ENCODE measurements at regions not wholly inside any gene's neighbourhood (a gene's known extent, or its start where the extent isn't known, plus 50 kb on each side); places are given as distances from the start of the nearest gene placed in this dataset.

DNA sequence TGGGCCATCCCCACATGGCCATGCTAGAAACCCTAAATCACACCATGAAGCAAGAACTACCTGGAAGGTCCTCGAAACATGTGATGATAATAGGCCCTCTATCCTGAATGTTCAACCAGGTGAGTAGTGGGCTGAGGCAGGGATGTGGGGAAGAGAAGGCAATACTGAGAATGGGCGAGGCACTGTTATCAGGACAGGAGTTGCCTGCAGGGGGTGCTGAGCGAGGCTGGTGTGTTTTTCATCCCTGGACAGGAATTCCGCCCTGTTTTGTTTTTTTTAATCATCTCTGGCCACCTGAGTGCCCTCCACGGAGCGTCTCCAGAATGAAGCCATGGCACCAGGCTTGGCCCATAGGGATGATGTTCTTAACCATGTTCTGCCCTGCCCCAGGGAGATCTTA is 103.0 kb upstream of the SOX11 start:
- DNase-seq (ENCODE audit: low read depth) = no peak
- TF ChIP-seq, protein P1, sequence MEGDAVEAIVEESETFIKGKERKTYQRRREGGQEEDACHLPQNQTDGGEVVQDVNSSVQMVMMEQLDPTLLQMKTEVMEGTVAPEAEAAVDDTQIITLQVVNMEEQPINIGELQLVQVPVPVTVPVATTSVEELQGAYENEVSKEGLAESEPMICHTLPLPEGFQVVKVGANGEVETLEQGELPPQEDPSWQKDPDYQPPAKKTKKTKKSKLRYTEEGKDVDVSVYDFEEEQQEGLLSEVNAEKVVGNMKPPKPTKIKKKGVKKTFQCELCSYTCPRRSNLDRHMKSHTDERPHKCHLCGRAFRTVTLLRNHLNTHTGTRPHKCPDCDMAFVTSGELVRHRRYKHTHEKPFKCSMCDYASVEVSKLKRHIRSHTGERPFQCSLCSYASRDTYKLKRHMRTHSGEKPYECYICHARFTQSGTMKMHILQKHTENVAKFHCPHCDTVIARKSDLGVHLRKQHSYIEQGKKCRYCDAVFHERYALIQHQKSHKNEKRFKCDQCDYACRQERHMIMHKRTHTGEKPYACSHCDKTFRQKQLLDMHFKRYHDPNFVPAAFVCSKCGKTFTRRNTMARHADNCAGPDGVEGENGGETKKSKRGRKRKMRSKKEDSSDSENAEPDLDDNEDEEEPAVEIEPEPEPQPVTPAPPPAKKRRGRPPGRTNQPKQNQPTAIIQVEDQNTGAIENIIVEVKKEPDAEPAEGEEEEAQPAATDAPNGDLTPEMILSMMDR (IDR thresholded peaks at IDR 0.05; ENCODE audit: insufficient read depth, low read length, poor library complexity, severe bottlenecking) = no peak
- Histone ChIP-seq H3K4me3 (ENCODE audit: low read depth, low read length) (no peak overlapping the region), H3K27me3 (ENCODE audit: control insufficient read depth, insufficient read depth, low read length) (no peaks in the 10 kb centered on the region), H3K36me3 (ENCODE audit: control insufficient read depth, insufficient read depth, low read length) (no peaks in the 10 kb centered on the region)

GRCh38 chr2:5590886-5591285 is 101.3 kb upstream of the SOX11 start:
- H3K4me3 ChIP-seq (ENCODE audit: low read depth, low read length) = no peak overlapping the region
- DNase-seq (ENCODE audit: low read depth) = no peak
- H3K27me3 ChIP-seq (ENCODE audit: control insufficient read depth, insufficient read depth, low read length) = no peaks in the 10 kb centered on the region

GRCh38 chr2:5592916-5593315 is 99.3 kb upstream of the SOX11 start:
- Histone ChIP-seq H3K36me3 (ENCODE audit: control insufficient read depth, insufficient read depth, low read length) (no peaks in the 10 kb centered on the region), H3K27me3 (ENCODE audit: control insufficient read depth, insufficient read depth, low read length) (no peaks in the 10 kb centered on the region), H3K4me3 (ENCODE audit: low read depth, low read length) (no peak overlapping the region)
- TF ChIP-seq, protein P1 (IDR thresholded peaks at IDR 0.05; ENCODE audit: insufficient read depth, low read length, poor library complexity, severe bottlenecking) = no peak
- no peak for DNase-seq (ENCODE audit: low read depth)

More at GRCh38 chr2:5590886-5591285, 101.3 kb upstream of the SOX11 start:
- TF ChIP-seq, protein P1 (IDR thresholded peaks at IDR 0.05; ENCODE audit: insufficient read depth, low read length, poor library complexity, severe bottlenecking) = no peak
- H3K36me3 ChIP-seq (ENCODE audit: control insufficient read depth, insufficient read depth, low read length) = no peaks in the 10 kb centered on the region

- no peak for DNase-seq (ENCODE audit: low read depth)
- H3K4me3 ChIP-seq (ENCODE audit: low read depth, low read length) = no peak overlapping the region
- TF ChIP-seq, protein P1 (IDR thresholded peaks at IDR 0.05; ENCODE audit: insufficient read depth, low read length, poor library complexity, severe bottlenecking) = no peak
- no peaks in the 10 kb centered on the region for H3K27me3 ChIP-seq (ENCODE audit: control insufficient read depth, insufficient read depth, low read length)
- H3K36me3 ChIP-seq (ENCODE audit: control insufficient read depth, insufficient read depth, low read length) = no peaks in the 10 kb centered on the region
Observed at GRCh38 chr2:5594249-5594695, 97.9 kb upstream of the SOX11 start.

GRCh38 chr2:5596868-5597267 is 95.3 kb upstream of the SOX11 start:
- no peak for DNase-seq (ENCODE audit: low read depth)
- no peaks in the 10 kb centered on the region for H3K36me3 ChIP-seq (ENCODE audit: control insufficient read depth, insufficient read depth, low read length)
- TF ChIP-seq, protein P1 (IDR thresholded peaks at IDR 0.05; ENCODE audit: insufficient read depth, low read length, poor library complexity, severe bottlenecking) = no peak
- no peak overlapping the region for H3K4me3 ChIP-seq (ENCODE audit: low read depth, low read length)
- H3K27me3 ChIP-seq (ENCODE audit: control insufficient read depth, insufficient read depth, low read length) = no peaks in the 10 kb centered on the region

DNA sequence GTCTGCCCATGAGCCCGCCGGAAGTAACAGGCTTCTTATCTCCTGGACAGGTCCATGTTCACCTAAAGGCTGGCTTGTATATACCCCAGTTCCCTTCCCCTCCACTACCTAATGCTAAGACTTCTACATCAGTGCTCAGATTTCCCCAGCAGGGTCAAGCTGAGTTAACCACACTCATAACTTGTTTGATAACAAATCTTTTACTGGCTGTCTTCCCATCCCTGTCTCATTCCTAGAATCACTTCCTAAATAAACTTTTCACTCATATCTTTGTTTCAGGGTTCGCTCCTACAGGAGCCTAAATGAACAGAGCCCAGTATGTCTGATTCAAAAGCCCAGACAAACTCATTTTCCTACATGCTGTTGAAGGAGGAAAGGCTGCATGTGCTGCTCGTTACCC is 94.0 kb upstream of the SOX11 start:
- DNase-seq (ENCODE audit: low read depth) = no peak
- Histone ChIP-seq H3K4me3 (ENCODE audit: low read depth, low read length) (no peak overlapping the region), H3K36me3 (ENCODE audit: control insufficient read depth, insufficient read depth, low read length) (no peaks in the 10 kb centered on the region), H3K27me3 (ENCODE audit: control insufficient read depth, insufficient read depth, low read length) (no peaks in the 10 kb centered on the region)
- TF ChIP-seq, protein P1 (IDR thresholded peaks at IDR 0.05; ENCODE audit: insufficient read depth, low read length, poor library complexity, severe bottlenecking) = no peak
